Right lobe of liver (tissue), 4 donors: ENCODE measurements at regions not wholly inside any gene's neighbourhood (a gene's known extent, or its start where the extent isn't known, plus 50 kb on each side); places are given as distances from the start of the nearest gene placed in this dataset.

ENCODE experiments used
- CTCF ChIP-seq, 4 donors: fragments of 200-600 bp in 3 of 4; fragments of 450-650 bp in 1 of 4; IDR thresholded peaks; one replicate each; pipeline versions ENCODE4 v1.5.1 to v1.8.0; 2016 to 2022; ENCODE audit warnings: antibody characterized with exemption in 4 of 4, mild to moderate bottlenecking in 2 of 4
- POLR2A ChIP-seq: fragments of 450-650 bp; IDR thresholded peaks from one replicate; pipeline ENCODE4 v1.6.1; 2017; ENCODE audit warnings: antibody characterized with exemption, mild to moderate bottlenecking
- donor health status: DM: no; HTN: no; CAD: no.
- donor health status: DM: no; HTN: no; CAD: no.
- donor health status: DM: no; HTN: yes; CAD: no.

- TF ChIP-seq CTCF (IDR thresholded peaks at IDR 0.05) (no peak), POLR2A (no peak)
Observed at GRCh38 chr18:77573571-77573970, 323.9 kb downstream of the GALR1 start.
